ENCODE measurements at regions not wholly inside any gene's neighbourhood (a gene's known extent, or its start where the extent isn't known, plus 50 kb on each side); places are given as distances from the start of the nearest gene placed in this dataset.

DNA sequence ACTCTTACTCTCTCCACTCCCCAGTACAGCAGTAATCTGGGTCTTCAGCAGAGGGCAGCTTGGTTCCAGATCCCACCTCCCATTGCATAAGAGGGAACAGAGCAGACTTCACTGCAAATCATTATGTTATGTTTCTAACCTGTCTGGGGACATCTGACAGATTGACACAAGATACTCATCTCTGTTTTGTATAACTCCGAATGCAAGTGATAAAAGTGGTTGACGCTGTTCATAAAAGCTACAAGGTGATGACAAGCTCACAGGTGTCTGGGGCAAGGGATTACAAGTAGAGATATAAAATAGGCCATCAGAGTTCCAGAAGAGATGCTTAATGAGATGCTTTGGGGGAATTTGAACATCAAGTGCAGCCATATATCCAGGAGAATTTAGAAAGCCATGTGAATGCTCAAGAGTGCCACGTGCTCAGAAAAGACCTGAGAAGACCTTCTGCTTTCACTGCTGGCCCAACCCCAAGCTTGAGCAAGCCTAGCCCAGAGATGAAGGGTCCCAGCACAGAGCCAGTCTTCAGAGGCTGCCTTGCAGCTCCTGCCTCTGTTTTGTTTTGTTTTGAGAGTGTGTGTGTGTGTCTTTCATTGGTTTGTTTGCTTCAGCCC lies 80.6 kb downstream of the VSTM2A start:
- DNase-seq = no peak
